Astrocyte of the cerebellum (primary cell): ENCODE measurements at regions not wholly inside any gene's neighbourhood (a gene's known extent, or its start where the extent isn't known, plus 50 kb on each side); places are given as distances from the start of the nearest gene placed in this dataset.

Source experiments
- DNase-seq: peaks from one replicate; pipeline ENCODE4 v3.0.0-alpha.2; 2011; ENCODE audit warnings: low read depth
- H3K4me3 ChIP-seq: 2 replicates; pipeline ENCODE4 v1.5.1; 2011; ENCODE audit warnings: mild to moderate bottlenecking, low read depth, low read length, moderate library complexity
- CTCF ChIP-seq: IDR thresholded peaks from 2 replicates; pipeline ENCODE4 v1.5.1; 2012; ENCODE audit warnings: low read length, low read depth, moderate library complexity, mild to moderate bottlenecking; ENCODE audit errors: missing control alignments
- in situ Hi-C: cut with HindIII; loops from 2 replicates; pipeline ENCODE4 v1.10.0; 2017; ENCODE audit warnings: low sequenced_read_pairs

DNA sequence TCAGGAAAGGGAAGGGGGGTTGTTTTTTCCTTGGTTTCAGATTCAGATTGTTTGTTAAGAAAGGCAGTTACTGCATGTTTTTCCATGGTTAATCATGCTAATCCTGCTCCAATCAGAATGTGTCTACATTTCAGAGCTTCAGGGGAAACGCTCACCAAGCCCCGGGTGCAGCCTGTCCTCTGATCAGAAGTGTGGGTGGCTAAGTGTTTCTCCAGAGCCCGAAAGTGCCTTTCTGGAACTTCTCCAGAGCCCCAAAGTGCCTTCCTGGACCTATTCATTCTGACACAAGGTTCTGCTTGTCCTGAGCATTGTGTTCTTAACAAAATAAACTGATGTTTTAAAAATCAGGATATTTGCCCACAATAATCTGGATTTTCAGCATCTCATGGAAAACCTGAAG, 359.0 kb upstream of the ZNF521 start:
- no peak for TF ChIP-seq CTCF
- no peak overlapping the region for H3K4me3 ChIP-seq
- in situ Hi-C loops, result no loop called here
- no peak for DNase-seq

DNA sequence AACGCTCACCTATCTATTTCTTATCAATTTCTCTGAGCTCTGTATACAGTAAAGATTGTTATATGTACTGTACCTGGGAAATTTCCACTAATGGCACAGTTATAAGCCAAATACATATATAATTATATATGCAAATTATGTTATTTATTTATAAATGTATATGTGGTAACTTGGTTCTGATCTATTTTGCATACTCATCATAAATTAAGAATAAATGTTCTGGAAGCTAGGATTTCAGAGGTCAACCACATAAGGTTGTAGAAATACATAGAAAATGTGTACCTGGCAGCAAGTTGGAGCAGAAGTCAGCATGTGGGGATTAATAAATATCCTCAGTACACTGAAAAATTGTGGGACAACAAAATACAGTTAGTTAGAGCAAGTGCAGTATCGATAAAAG, 353.7 kb upstream of the ZNF521 start:
- in situ Hi-C loops, result no loop called here
- DNase-seq, result no peak
- TF ChIP-seq CTCF, result no peak

GRCh38 chr18:25704494-25704893, 352.5 kb upstream of the ZNF521 start:
- DNase-seq, result no peak
- in situ Hi-C loops, result no loop called here
- H3K4me3 ChIP-seq, result no peak overlapping the region
- TF ChIP-seq CTCF, result no peak

More for the DNA sequence above, 353.7 kb upstream of the ZNF521 start:
- H3K4me3 ChIP-seq, result no peak overlapping the region

- TF ChIP-seq CTCF, result no peak
- in situ Hi-C loops, result no loop called here
- H3K4me3 ChIP-seq, result no peak overlapping the region
- no peak for DNase-seq
Observed at GRCh38 chr18:25704071-25704470, 352.1 kb upstream of the ZNF521 start.

DNA sequence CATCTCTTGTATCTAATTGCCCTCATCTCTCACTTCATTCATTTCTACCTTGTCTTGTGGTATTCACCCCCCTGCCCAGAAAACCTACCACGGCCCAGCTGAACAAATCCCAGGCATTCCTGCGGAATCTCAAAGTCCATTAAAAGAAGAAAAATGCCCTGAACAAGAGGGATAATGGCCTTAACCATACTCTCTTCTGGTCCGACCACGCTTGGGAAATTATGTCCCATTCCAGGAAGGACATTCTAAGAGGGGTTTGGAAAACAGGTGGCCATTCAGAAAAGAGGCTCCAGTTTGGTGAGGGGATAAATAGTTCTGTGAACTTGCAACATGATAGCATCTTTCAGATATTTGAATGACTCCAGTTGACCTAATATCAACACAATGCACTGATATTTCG, 349.9 kb upstream of the ZNF521 start:
- no peak for DNase-seq
- in situ Hi-C loops, result no loop called here
- no peak overlapping the region for H3K4me3 ChIP-seq
- TF ChIP-seq CTCF, result no peak

DNA sequence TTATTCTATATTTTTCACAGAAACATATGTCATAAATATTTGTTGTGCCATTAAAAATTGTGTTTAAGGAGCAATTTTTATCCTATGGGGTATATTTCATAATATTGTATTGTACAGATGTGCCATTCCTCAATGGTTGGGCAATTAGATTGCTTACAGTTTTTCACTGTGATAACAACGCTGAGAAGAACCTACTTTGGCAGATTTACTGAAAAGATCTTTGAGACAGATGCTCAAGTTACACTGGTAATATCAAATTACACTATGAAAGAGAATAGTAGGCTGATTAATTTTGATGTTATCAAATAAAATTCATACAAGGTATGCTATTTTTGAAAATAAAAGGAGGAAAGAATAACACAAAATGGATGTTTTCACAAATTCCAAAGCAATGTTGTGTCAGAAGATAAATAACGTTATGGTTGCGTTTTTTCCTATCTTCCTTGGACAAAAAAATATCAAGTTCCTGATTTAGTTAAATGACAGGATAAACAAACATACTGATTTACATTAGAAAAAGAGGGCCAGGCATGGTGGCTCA, 335.1 kb upstream of the ZNF521 start:
- H3K4me3 ChIP-seq, result no peak overlapping the region
- TF ChIP-seq CTCF, result no peak
- no peak for DNase-seq
- in situ Hi-C loops, result no loop called here

DNA sequence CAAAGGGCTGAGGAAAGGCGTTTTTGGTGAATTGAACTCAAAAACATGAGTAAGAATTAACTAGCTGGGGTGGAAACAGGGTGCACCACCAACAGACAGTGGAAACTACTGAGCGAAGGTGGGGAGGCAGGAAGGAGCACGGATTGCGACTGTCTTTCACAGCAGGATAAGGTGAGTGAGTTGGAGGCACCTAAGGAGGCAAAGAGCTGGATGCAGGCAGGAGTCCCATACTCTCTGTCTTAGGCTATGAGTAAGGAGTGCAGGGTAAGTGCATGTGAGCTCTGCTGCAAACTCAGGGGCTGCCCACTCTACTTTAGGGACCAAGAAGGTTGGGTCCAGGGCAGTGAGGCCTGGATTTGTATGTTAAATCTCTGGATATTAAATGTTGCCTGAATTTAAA, 333.1 kb upstream of the ZNF521 start:
- DNase-seq, result no peak
- in situ Hi-C loops, result no loop called here
- H3K4me3 ChIP-seq, result no peak overlapping the region
- no peak for TF ChIP-seq CTCF
